Tongue (tissue), 1 donor: ENCODE measurements at regions not wholly inside any gene's neighbourhood (a gene's known extent, or its start where the extent isn't known, plus 50 kb on each side); places are given as distances from the start of the nearest gene placed in this dataset.

Experiments used
- DNase-seq: peaks from one replicate; pipeline ENCODE4 v3.0.0-alpha.2; 2015

GRCh38 chr13:68275758-68276157, 1045.6 kb upstream of the PCDH9 start:
- DNase-seq: no peak

- no peak for DNase-seq
These were observed 1042.5 kb upstream of the PCDH9 start for GRCh38 chr13:68272652-68273051.

GRCh38 chr13:68264692-68265091, 1034.6 kb upstream of the PCDH9 start:
- no peak for DNase-seq

GRCh38 chr13:68261105-68261504, 1031.0 kb upstream of the PCDH9 start:
- no peak for DNase-seq

- DNase-seq: no peak
These were observed 1027.1 kb upstream of the PCDH9 start for GRCh38 chr13:68257111-68257842.

GRCh38 chr13:68254151-68254550, 1024.0 kb upstream of the PCDH9 start:
- no peak for DNase-seq

- peak; percentile 5 for DNase-seq
These were observed 1004.1 kb upstream of the PCDH9 start for GRCh38 chr13:68234274-68234673.

GRCh38 chr13:68232351-68233130, 1002.4 kb upstream of the PCDH9 start:
- no peak for DNase-seq

GRCh38 chr13:68214691-68215415, 984.7 kb upstream of the PCDH9 start:
- no peak for DNase-seq

GRCh38 chr13:68199271-68199670, 969.1 kb upstream of the PCDH9 start:
- no peak for DNase-seq

GRCh38 chr13:68190818-68191217, 960.7 kb upstream of the PCDH9 start:
- DNase-seq: no peak

GRCh38 chr13:68185444-68186141, 955.5 kb upstream of the PCDH9 start:
- DNase-seq: peak; percentile 6

- peak; percentile 13 for DNase-seq
These were observed 946.3 kb upstream of the PCDH9 start for GRCh38 chr13:68176475-68176874.

- DNase-seq: no peak
These were observed 944.8 kb upstream of the PCDH9 start for GRCh38 chr13:68174893-68175292.

GRCh38 chr13:68173111-68173510, 943.0 kb upstream of the PCDH9 start:
- DNase-seq: no peak

GRCh38 chr13:68170961-68171360, 940.8 kb upstream of the PCDH9 start:
- no peak for DNase-seq

GRCh38 chr13:68168448-68168847, 938.3 kb upstream of the PCDH9 start:
- DNase-seq: no peak

GRCh38 chr13:68160466-68160865, 930.3 kb upstream of the PCDH9 start:
- DNase-seq: no peak

- DNase-seq: no peak
These were observed 922.3 kb upstream of the PCDH9 start for GRCh38 chr13:68152414-68152813.

GRCh38 chr13:68145852-68146251, 915.7 kb upstream of the PCDH9 start:
- no peak for DNase-seq

GRCh38 chr13:68128297-68128915, 898.3 kb upstream of the PCDH9 start:
- DNase-seq: no peak

- DNase-seq: no peak
These were observed 894.9 kb upstream of the PCDH9 start for GRCh38 chr13:68125087-68125480.
